ENCODE measurements at regions not wholly inside any gene's neighbourhood (a gene's known extent, or its start where the extent isn't known, plus 50 kb on each side); places are given as distances from the start of the nearest gene placed in this dataset.

DNA sequence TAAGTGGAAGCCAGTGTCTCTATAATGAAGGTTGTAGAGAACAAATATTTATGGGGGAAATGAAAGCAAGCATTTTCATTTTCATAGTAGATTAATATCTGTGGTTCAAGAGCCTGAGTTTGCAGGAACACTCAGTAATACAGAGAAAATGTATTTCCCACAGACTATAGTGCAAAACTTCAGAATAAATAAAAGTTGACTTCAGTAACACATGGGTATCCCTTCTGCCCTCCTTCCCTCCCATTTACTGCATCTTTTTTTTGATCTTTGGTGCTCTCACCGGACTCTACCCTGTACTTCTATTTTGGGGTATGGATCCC lies 75.3 kb upstream of the AMN1 start:
- TF ChIP-seq USF1 (CRISPR knock-in tag; IDR thresholded peaks at IDR 0.05), result no peak
- TF ChIP-seq TCF7 (CRISPR knock-in tag; IDR thresholded peaks at IDR 0.05; ENCODE audit: low read depth), result no peak

Measured in WTC11 (cell line).